Inflammatory macrophage treated with lipopolysaccharide for 4 hours (primary cell): ENCODE measurements at regions not wholly inside any gene's neighbourhood (a gene's known extent, or its start where the extent isn't known, plus 50 kb on each side); places are given as distances from the start of the nearest gene placed in this dataset.
"Not testable (repeated sequence)": the region's sequence is repeated elsewhere in the genome, so short reads cannot be mapped to it uniquely, and the experiment has no call there.

Source experiments
- DNase-seq: peaks from one replicate; pipeline ENCODE4 v3.0.0-alpha.2; 2020

- no peak for DNase-seq
These were observed 263.6 kb upstream of the SYT10 start for GRCh38 chr12:33703221-33703620.

DNA sequence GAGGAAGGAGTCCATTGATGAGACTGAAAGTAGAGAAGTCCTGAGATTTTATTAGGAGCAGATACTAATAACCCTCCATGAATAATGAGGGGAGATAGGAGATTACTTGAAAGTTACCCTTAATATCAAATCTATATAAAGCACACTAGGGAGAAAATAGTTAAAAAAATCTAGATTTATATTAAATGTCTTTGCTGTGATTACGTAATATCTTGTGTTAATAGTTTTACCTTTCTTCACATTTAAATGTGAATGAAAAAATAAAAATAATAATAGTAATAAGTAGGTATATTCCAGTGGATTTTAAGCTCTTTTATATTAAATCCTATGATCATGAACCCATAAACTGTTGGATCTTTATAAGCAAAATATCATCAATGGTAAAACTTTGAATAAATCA, 267.3 kb upstream of the SYT10 start:
- DNase-seq = no peak

- DNase-seq = no peak
These were observed 269.3 kb upstream of the SYT10 start for GRCh38 chr12:33708935-33709334.

- DNase-seq = no peak
These were observed 270.9 kb upstream of the SYT10 start for GRCh38 chr12:33710548-33710947.

DNA sequence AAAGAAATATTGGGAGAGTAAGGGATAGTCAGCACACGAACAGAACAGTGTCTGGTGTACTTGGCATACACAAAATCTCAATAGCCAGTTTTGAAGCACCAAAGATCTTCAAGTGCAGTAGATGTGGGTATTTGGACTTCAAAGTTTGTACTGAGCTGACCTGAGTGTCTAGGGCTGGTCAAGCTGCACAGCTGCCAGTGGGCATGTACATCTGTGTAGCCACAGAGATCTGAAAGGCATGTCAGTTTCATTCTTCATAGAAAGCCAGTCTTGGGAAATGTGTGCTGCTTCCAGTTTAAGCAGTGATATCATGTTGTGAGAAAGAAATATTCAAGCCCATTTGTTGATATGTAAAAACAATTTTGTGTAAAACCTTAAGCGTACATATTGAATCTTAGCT, 279.0 kb upstream of the SYT10 start:
- DNase-seq = no peak

DNA sequence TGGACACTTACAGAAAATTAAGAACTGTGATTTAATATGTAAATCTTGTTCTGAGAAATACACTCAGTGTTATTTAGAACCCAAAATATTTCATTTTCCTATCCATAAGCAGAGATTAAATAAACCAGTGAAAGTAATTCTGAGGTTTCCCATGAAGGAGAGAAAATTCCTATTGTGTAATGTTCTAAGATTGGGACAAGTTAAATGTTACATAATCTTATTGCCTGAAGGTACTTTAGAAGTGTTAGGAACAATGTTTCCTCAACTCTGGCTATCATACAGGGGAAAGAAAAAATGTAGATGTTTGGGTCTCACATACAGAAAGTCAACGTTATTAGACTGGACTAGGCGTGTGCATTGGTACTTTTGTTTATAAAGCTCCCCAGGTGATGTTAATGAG, 281.9 kb upstream of the SYT10 start:
- DNase-seq = no peak

DNA sequence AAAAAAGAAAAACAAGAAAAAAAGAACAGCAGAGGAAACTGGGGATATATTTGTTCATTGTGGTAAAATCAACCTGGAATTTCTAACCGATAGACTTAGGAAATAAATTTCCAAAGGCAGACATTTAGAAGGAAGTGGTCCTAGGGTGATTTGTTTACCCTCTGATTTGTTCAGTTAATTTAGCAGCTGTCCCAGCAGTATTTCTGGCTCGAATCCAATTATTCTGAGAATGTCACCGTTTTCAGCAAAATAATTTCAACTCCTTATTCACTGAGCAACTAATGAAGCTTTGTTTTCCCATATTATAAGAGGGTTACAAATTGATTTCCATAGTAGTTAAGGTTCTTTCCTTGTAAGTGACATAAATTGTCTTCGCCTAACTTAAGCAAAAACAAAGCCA, 285.2 kb upstream of the SYT10 start:
- DNase-seq = no peak

DNA sequence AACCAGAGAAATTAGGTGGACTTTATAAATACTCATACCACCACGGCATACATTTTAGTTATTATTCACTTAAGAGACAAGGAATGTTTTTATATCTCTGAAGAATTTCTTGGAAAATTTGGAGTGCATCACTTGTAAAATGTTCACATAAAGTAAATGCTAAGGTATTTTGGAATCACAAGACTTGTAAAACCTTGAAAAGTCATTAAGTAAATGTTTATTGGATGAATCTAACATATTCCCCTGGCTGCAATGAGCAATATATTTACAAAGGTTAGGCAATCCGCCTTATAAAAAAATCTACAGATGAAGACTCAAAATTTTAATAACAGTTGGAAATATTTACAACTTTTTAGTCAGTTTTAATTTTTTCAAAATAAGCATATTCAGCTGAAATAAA, 287.4 kb upstream of the ALG10 start:
- DNase-seq = no peak

DNA sequence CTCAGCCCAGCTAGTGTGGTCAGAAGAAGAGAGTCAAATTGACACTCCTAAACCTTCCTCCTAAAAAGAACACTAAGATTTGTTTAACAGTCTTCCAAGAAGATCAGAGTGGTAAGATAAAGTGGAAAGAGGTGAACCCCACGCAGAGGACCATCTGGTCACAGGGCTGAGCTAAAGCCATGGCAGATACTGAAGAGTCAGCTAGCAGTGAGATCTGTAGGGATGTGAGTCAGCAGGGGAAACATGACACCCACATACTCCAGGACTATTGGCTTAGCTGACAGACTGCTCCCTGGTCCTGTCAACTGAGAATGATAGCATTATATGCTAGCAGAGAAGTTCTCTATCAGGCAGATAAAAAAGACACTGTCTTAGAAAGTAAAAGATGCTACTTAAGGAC, 269.4 kb upstream of the ALG10 start:
- no peak for DNase-seq

DNA sequence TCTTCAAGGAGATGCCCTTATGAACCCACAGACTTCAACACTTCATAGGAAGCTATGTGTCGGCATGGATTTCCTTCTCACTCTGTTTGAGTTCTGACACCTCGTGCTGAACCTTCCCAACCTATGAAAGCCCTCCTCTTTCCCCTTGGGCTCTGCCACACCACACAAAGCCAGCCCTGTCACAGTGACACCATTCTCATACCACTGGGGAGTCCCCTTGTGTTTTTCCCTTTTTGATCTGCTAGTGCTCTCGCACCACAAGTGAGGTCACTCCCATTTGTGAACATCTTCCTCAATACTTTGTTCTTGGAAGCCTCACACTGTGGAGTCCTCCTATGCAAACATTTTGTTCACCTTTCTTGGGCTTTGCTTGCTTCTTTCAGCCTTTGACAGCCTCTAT, 264.6 kb upstream of the ALG10 start:
- DNase-seq = no peak

DNA sequence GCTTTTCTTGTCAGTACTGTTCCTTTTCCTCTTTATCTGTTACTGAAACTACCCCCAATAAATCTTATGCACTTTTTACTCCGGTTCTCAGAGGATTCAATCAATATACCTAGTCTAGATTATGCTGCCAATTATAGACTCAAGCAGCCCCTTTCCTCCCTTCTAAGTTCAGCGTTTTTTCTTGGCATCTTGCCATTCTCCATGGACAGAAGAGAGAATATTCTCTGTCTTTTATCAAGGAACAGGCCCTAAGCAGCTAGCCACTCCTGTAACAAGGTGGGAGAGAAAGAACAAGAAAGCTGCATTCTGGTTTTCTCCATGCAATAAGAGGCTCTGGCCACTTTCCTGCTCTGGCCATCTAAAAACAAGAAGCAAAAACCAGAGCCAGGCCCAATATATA, 263.0 kb upstream of the ALG10 start:
- no peak for DNase-seq

DNA sequence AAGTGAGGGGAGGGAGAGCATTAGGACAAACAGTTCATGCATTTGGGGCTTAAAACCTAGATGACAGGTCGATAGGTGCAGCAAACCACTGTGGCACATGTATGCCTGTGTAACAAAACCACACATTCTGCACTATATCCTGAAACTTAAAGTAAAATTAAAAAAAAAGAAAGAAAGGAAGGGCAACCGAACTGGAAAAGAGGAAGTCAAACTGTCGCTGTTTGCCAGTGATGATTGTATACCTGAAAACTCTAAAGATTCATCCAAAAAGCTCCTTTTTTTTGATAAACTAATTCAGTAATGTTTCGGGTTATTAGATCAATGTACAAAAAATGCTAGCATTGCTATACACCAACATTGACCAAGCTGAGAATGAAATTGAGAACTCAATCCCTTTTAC, 259.0 kb upstream of the ALG10 start:
- no peak for DNase-seq

DNA sequence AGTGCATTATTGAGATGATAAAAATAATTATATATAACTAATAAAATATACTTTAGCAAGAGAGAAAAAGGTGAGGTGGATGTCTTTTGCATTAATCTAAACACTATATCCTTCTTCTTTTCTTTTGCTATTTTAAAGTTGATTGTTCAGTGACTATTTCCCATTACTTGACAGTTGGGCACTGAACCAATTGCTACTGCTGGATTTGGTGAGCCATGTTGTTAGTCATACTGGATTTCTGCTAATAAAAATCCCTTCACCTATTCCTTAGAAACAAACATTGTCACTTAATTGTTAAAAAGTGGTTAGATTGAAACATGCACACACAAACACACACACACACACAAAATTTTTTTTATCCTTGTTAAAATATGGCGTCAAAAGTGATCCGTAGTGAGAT, 251.6 kb upstream of the ALG10 start:
- no peak for DNase-seq

- no peak for DNase-seq
These were observed 250.4 kb upstream of the ALG10 start for GRCh38 chr12:33771889-33772288.

- DNase-seq = not testable (repeated sequence)
These were observed 249.2 kb upstream of the ALG10 start for GRCh38 chr12:33773091-33773490.

GRCh38 chr12:33786532-33786931, 235.8 kb upstream of the ALG10 start:
- no peak for DNase-seq

DNA sequence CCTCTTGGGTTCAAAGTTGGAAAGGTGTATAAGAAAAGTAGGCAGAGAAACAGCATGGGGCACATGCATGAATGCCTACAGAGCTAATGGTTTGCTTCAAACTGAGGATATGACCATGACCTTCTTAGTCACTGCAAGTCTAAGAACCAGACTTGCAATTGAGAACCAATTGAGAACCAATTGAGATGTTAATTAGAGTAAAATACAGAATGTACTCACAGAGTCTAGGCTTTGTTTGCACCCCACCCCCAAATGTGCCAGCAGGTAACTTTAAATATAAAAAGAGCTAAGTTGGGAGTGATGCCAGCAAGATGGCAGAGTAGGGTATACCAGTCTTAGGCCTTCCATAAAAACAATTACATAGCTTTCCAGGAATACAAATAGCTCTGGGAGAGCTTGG, 227.3 kb upstream of the ALG10 start:
- DNase-seq = no peak

DNA sequence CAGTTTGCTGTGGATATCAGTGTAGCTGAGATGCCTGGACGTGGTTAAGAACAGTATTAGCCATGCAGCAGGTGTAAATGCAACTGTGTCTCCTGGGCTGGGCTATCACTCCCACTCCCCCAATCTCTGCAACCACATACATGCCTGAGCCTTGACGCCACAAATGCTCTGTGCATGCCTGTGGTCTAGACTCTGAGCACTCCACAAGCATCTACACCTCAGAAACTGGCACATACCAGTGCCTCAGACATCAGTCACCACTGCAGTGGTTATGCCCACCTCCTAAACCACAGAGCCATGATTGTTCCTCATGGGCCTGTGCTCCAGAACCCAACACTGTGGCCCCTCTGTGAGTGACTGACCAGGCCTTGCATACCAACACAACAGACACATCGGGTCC, 226.8 kb upstream of the ALG10 start:
- no peak for DNase-seq

GRCh38 chr12:33813536-33813935, 208.8 kb upstream of the ALG10 start:
- no peak for DNase-seq

DNA sequence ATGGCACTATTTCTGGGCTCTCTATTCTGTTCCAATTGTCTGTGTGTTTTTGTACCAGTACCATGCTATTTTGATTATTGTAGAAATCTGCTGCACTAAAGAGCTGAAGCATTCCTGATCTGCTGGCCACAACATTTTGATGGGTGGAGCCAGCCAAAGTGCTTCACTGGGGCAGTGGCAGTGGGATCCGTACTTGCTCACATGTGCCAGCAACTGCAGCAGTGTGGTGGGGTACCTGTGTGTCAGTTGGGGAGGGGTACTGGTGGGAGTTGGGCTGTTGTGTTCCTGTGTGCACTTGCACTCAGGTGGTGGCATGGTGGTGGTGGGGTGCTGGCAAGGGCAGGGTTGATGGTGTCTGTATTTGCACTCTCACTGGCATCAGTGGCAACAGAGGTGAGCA, 204.6 kb upstream of the ALG10 start:
- DNase-seq = no peak

DNA sequence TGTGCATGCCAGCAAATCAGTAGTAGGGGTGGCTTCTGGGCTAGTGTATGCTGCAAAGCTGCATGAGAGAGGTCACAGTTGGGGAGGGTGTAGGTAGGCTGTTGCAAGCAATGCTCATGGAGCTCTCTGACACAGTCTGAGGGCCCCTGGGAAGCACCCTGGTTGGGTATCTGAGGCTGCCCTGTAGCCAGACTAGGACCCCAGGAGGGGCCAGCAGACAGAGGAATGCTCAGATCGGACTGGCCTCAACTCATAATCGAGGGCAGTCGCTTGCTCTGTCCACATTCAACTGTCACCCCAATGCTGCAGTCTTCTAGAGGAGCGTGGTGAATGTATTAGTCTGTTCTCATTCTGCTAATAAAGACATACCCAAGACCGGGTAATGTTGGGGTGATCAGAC, 204.0 kb upstream of the ALG10 start:
- no peak for DNase-seq

GRCh38 chr12:33825442-33825841, 196.9 kb upstream of the ALG10 start:
- no peak for DNase-seq

DNA sequence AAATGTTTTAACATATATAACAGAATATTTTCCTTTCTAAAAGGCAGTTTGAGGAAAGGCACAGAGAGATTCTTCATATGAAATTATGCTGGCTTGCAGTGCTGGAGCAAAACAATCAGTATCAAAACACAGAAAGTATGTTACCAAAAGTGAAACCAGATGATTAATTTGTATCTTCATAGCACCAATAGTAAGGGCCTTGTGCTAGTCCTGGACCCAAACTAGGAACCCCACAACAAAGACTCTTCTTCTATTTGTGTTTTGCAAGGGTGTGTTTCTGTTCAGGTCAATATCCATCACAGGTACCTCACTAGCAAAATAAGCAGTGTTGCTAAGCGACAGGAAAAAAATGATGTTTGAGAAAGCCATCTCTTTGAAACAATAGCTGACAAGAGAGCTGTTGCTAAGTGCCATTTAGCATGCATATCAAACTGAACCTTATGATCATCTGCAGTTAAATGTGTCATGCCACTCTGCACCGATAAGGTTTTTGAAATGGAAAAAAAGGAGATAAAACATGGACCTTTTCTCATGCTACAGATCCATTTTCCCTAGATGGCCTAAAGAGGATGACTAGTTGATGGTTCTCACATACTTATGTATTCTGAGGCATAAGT, 196.2 kb upstream of the ALG10 start:
- no peak for DNase-seq

DNA sequence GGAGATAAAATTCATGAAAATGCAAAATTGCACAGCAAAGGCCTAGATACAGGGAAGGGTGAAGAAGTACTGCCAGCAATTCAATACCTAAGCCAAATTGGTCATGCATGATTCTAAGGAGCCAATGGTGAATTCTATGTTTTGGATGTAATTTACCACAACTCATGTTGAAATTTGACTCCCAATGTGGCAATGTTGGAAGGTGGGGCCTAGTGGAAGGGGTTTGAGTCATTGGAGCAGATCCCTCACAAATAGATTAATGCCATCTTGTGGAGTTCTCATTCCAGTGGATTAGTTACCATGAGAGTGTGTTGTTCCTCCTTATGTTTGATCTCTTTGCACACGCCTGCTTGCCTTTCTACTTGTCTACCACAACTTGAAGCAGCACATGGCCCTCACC, 194.0 kb upstream of the ALG10 start:
- DNase-seq = no peak

DNA sequence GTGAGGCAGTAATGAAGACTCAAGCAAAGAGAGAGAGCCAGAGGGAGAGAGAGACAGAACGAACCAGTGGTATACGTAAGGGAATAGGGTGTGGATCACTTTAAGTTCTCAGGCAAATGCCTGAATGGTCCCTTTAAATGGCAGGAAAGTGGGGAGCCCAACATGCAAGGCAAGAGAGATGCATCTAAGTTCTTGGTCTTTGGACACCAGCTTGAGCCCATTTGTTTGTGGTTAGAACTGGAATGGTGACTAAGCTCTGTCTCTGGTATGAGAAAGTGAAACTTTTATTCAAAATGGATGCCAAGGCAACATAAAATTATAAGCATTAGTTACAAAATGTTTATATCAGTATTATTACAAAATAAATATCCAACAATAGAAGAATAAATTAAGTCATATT, 192.2 kb upstream of the ALG10 start:
- DNase-seq = no peak

DNA sequence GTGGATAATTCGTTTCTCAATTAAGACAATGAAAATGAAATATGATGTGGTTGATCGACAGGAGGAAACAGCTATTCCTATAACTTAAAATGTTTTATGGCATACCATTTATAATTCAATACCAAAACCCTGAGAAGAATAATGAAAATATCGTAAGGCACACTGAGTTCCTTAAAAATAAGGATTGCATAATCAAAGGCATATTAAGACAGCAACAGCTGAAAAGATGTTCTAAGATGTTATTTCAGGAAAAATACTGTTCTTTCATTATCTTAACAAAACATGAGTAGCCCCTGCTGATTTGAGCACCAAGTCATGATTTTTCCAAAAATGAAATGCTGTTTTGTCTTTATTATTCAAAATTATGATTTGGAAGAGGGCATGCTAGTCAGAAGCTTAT, 189.4 kb upstream of the ALG10 start:
- no peak for DNase-seq
